GM12892 (cell line): ENCODE measurements at regions not wholly inside any gene's neighbourhood (a gene's known extent, or its start where the extent isn't known, plus 50 kb on each side); places are given as distances from the start of the nearest gene placed in this dataset.

ENCODE experiments used
- POLR2A ChIP-seq: IDR thresholded peaks from 2 replicates; pipeline ENCODE4 v1.6.1; 2011; ENCODE audit warnings: low read depth, low read length, control low read depth
- POLR2AphosphoS5 ChIP-seq: IDR thresholded peaks from 2 replicates; pipeline ENCODE4 v1.6.1; 2011; ENCODE audit warnings: low read depth, low read length, control low read depth
- TAF1 ChIP-seq: IDR thresholded peaks from 2 replicates; pipeline ENCODE4 v1.6.1; 2011; ENCODE audit warnings: low read depth, mild to moderate bottlenecking, control low read depth, low read length, borderline replicate concordance

- TF ChIP-seq TAF1 (no peak), POLR2A (peak; percentile 70), POLR2AphosphoS5 (peak; percentile 2; the same call in 1 of the 2 replicates)
Measured at GRCh38 chr11:109956124-109956793, 136.9 kb upstream of the ZC3H12C start.
